Neuronal stem cell (in vitro differentiated cells): ENCODE measurements at regions not wholly inside any gene's neighbourhood (a gene's known extent, or its start where the extent isn't known, plus 50 kb on each side); places are given as distances from the start of the nearest gene placed in this dataset.

Experiments used
- DNase-seq: peaks from one replicate; pipeline ENCODE4 v3.0.0-alpha.2; 2013; ENCODE audit warnings: low spot score
- H2AFZ ChIP-seq: one replicate; pipeline ENCODE4 v1.6.1; 2013; ENCODE audit warnings: mild to moderate bottlenecking, low read length, inconsistent platforms
- H2AK5ac ChIP-seq: 2 replicates; pipeline ENCODE4 v1.6.1; 2013; ENCODE audit warnings: low read depth, mild to moderate bottlenecking, inconsistent platforms, low read length, moderate library complexity, mixed read lengths
- H2BK120ac ChIP-seq: 2 replicates; pipeline ENCODE4 v1.6.1; 2013; ENCODE audit warnings: low read depth, mild to moderate bottlenecking, inconsistent platforms, low read length, moderate library complexity, mixed read lengths
- H2BK12ac ChIP-seq: one replicate; pipeline ENCODE4 v1.6.1; 2013; ENCODE audit warnings: low read length, inconsistent platforms
- H2BK15ac ChIP-seq: 2 replicates; pipeline ENCODE4 v1.6.1; 2013; ENCODE audit warnings: mild to moderate bottlenecking, low read length, inconsistent platforms, mixed read lengths
- H2BK5ac ChIP-seq: one replicate; pipeline ENCODE4 v1.6.1; 2013; ENCODE audit warnings: inconsistent platforms, mild to moderate bottlenecking, low read length, moderate library complexity
- H3K14ac ChIP-seq: one replicate; pipeline ENCODE4 v1.6.1; 2013; ENCODE audit warnings: low read length, inconsistent platforms
- H3K18ac ChIP-seq: 2 replicates; pipeline ENCODE4 v1.6.1; 2013; ENCODE audit warnings: low read length, inconsistent platforms
- H3K23ac ChIP-seq: 2 replicates; pipeline ENCODE4 v1.6.1; 2013; ENCODE audit warnings: low read depth, mild to moderate bottlenecking, mixed read lengths, low read length, inconsistent platforms; ENCODE audit not compliant: poor library complexity
- H3K27ac ChIP-seq: replicated peaks from 3 replicates; pipeline ENCODE4 v1.5.1; 2013; ENCODE audit warnings: low read length, inconsistent platforms
- H3K27me3 ChIP-seq, 3 experiments: 2 replicates each; pipeline ENCODE4 v1.6.1; 2013; ENCODE audit warnings: low read length in 3 of 3, mild to moderate bottlenecking in 2 of 3, inconsistent platforms in 1 of 3, low read depth in 1 of 3, mixed read lengths in 1 of 3, moderate library complexity in 1 of 3; ENCODE audit not compliant: control insufficient read depth in 3 of 3, insufficient read depth in 3 of 3
- H3K36me3 ChIP-seq, 2 donors: replicated peaks in 1 of 2; 2 replicates each; pipeline ENCODE4 v1.6.1; 2013; ENCODE audit warnings: low read length in 2 of 2; ENCODE audit not compliant: control insufficient read depth in 2 of 2, insufficient read depth in 2 of 2
- H3K4ac ChIP-seq: 2 replicates; pipeline ENCODE4 v1.6.1; 2013; ENCODE audit warnings: inconsistent platforms, mild to moderate bottlenecking, low read length, moderate library complexity
- H3K4me1 ChIP-seq, 2 donors: 1 replicate in 1 of 2; 2 replicates in 1 of 2; pipeline ENCODE4 v1.6.1; 2013; ENCODE audit warnings: low read length in 2 of 2, low read depth in 1 of 2; ENCODE audit not compliant: control insufficient read depth in 2 of 2, insufficient read depth in 1 of 2
- H3K4me2 ChIP-seq: one replicate; pipeline ENCODE4 v1.6.1; 2013; ENCODE audit warnings: mild to moderate bottlenecking, low read length, inconsistent platforms; ENCODE audit not compliant: insufficient read depth, poor library complexity, severe bottlenecking
- H3K4me3 ChIP-seq, 2 donors: 2 replicates each; pipeline ENCODE4 v1.5.1; 2013; ENCODE audit warnings: low read length in 2 of 2, mild to moderate bottlenecking in 2 of 2, inconsistent platforms in 1 of 2, moderate library complexity in 1 of 2
- H3K79me1 ChIP-seq: one replicate; pipeline ENCODE4 v1.6.1; 2013; ENCODE audit warnings: low read depth, mild to moderate bottlenecking, inconsistent platforms, low read length, moderate library complexity
- H3K9ac ChIP-seq: one replicate; pipeline ENCODE4 v1.6.1; 2013; ENCODE audit warnings: mild to moderate bottlenecking, low read depth, low read length, inconsistent platforms; ENCODE audit not compliant: poor library complexity
- H3K9me3 ChIP-seq, 2 donors: replicated peaks in 1 of 2; 2 replicates each; pipeline versions ENCODE3 to v1.6.1; 2013; ENCODE audit warnings: low read length in 2 of 2, mild to moderate bottlenecking in 2 of 2, inconsistent platforms in 1 of 2, low read depth in 1 of 2, mixed read lengths in 1 of 2, moderate library complexity in 1 of 2; ENCODE audit not compliant: control insufficient read depth in 2 of 2, insufficient read depth in 1 of 2
- H4K8ac ChIP-seq: one replicate; pipeline ENCODE4 v1.6.1; 2013; ENCODE audit warnings: low read depth, mild to moderate bottlenecking, inconsistent platforms, low read length, moderate library complexity
- H4K91ac ChIP-seq: one replicate; pipeline ENCODE4 v1.6.1; 2013; ENCODE audit warnings: low read length, low read depth, mild to moderate bottlenecking, inconsistent platforms; ENCODE audit not compliant: poor library complexity
- WGBS, 2 donors: extraction: QIAGEN DNeasy Blood & Tissue Kit; methylation state at CpG; one replicate each; pipeline ENCODE4 v1.1.7; 2013; ENCODE audit warnings: missing lambda C conversion rate in 2 of 2, mixed read lengths in 1 of 2; ENCODE audit not compliant: insufficient read length in 2 of 2, insufficient replicate concordance in 1 of 2; ENCODE audit errors: extremely low coverage in 2 of 2; 5-methylcytosine and 5-hydroxymethylcytosine counted together

DNA sequence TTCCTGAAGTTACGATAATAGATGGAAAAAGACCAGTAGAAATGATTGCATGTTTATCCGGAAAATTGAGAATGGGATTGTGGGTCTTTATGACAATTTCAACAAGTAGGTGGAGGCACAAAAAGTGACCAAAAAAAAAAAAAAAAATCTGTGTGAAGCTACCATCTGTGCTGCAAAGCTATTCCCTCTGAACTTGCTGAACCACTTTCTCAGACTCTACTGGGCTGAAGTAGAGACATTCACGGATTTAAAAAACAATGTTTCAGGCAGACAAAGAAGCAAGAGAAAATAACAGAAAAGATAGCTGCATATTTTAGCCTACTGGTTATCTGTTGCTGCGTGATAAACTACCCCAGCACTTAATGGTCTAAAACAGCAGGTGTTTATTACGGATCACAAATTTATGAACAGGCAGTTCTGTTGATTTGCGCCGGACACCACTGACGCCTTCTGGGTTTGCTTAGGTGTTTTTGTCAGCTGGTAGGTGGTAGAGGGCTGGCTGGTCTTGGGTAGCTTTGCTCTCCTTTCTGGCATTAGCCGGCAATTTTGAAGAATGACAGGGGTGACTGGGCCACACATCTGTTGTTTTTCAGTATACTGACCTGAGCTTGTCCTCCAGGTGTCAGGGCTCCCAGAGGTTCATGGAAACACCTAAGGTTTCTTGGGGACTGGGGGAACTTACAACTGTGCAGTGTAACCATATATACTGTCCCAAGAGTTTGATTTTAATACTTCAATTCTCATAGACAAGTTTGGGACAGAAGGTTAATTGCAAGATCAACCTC lies 665.1 kb downstream of the CCSER2 start:
- Histone ChIP-seq H2BK12ac (no peak overlapping the region), H2AFZ (no peak overlapping the region), H4K8ac (no peak overlapping the region), H3K27me3 (no peaks in the 10 kb centered on the region), H2BK120ac (no peak overlapping the region), H3K9ac (no peak overlapping the region), H3K36me3 (no peaks in the 10 kb centered on the region), H3K4me3 (no peak overlapping the region), H3K4me1 (peaks cover 0 to 7% of the 10 kb centered on the region in 2 donors), H3K9me3 (no peaks in the 10 kb centered on the region), H3K4me2 (no peak overlapping the region), H3K27ac (no peak overlapping the region), H2AK5ac (no peak overlapping the region), H3K23ac (no peak overlapping the region), H3K18ac (no peak overlapping the region), H3K14ac (no peak overlapping the region), H2BK5ac (no peak overlapping the region), H3K4ac (no peak overlapping the region), H3K79me1 (no peaks in the 10 kb centered on the region), H4K91ac (no peak overlapping the region), H2BK15ac (no peak overlapping the region)
- WGBS, 2 donors: no CpG with 5 or more reads among the region's 9 CpGs
- no peak for DNase-seq

DNA sequence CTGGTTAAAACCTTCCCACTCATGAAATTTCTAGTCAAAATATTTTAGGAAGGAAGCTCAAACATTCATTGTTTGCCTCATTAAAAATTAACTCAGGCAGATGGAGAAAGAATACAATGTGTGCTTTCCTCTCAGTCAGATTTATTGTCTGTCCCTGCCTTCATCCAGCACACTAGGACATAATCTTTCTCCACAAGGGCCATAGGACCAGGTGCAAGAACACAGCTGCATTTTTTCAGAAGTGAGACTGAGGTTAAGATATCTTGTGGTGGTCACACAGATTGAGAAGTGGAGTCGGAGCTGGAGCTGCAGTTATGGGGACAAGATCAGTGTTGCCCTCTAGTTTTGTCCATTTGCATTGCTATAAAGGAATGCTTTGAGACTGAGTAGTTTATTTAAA lies 666.3 kb downstream of the CCSER2 start:
- WGBS, 2 donors: no CpG with 5 or more reads among the region's 1 CpG
- Histone ChIP-seq H3K27ac (no peak overlapping the region), H3K4ac (no peak overlapping the region), H2BK5ac (no peak overlapping the region), H3K18ac (no peak overlapping the region), H2BK12ac (no peak overlapping the region), H3K23ac (no peak overlapping the region), H3K79me1 (no peaks in the 10 kb centered on the region), H2BK15ac (no peak overlapping the region), H3K9ac (no peak overlapping the region), H3K4me3 (no peak overlapping the region), H2AFZ (no peak overlapping the region), H3K14ac (no peak overlapping the region), H3K27me3 (no peaks in the 10 kb centered on the region), H2BK120ac (no peak overlapping the region), H4K8ac (no peak overlapping the region), H3K4me2 (no peak overlapping the region), H3K4me1 (peaks cover 0 to 7% of the 10 kb centered on the region in 2 donors), H4K91ac (no peak overlapping the region), H2AK5ac (no peak overlapping the region), H3K9me3 (no peaks in the 10 kb centered on the region), H3K36me3 (no peaks in the 10 kb centered on the region)
- no peak for DNase-seq

DNA sequence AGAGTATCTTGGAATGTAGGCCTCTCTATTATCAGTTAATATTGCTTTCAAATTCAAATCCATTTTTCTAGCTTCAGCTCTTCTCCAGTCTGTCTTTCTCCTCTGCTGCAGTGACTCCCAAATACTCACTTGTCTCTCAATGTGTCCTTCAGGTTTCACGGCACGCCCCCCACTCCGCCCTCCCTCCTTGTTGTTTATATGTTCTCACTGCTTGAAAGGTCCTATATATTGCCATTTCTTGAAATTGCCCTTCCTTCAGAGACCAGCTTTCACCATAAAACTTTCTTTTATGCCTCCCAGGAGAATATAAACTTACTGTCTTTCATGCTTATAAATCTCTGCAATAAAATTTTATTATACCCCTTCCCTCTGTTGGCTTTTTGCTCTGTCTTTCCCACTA lies 668.2 kb downstream of the CCSER2 start:
- Histone ChIP-seq H3K27me3 (no peaks in the 10 kb centered on the region), H3K36me3 (no peaks in the 10 kb centered on the region), H2BK120ac (no peak overlapping the region), H2BK15ac (no peak overlapping the region), H3K23ac (no peak overlapping the region), H3K27ac (no peak overlapping the region), H3K9ac (no peak overlapping the region), H3K14ac (no peak overlapping the region), H3K4me1 (no peaks in the 10 kb centered on the region), H3K79me1 (no peaks in the 10 kb centered on the region), H4K8ac (no peak overlapping the region), H4K91ac (no peak overlapping the region), H3K4me3 (no peak overlapping the region), H3K9me3 (no peaks in the 10 kb centered on the region), H3K18ac (no peak overlapping the region), H3K4ac (no peak overlapping the region), H2AFZ (no peak overlapping the region), H2AK5ac (no peak overlapping the region), H3K4me2 (no peak overlapping the region), H2BK12ac (no peak overlapping the region), H2BK5ac (no peak overlapping the region)
- WGBS, 2 donors: no CpG with 5 or more reads among the region's 3 CpGs
- DNase-seq: no peak

DNA sequence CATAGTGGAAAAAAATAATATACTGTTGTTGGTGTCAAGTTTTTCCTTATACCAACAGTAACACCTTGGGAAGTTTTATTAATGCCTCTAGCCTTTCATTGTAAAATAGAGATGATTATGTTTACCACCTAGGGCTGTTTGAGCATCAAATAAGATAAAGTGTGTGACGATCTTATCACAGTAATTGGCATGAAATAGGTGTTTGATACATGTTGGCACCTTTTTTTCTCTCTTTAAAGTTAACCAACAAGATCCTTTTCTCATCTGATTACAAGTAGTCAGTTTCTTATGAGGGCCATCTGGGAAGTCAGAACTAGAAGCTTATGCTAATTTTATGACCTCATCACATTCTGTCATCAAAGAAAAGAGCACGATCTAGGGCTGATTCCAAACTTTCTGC lies 669.5 kb downstream of the CCSER2 start:
- Histone ChIP-seq H3K79me1 (no peaks in the 10 kb centered on the region), H3K14ac (no peak overlapping the region), H2BK12ac (no peak overlapping the region), H3K4me2 (no peak overlapping the region), H2AFZ (no peak overlapping the region), H3K23ac (no peak overlapping the region), H2BK5ac (no peak overlapping the region), H2AK5ac (no peak overlapping the region), H3K27me3 (no peaks in the 10 kb centered on the region), H4K8ac (no peak overlapping the region), H3K36me3 (no peaks in the 10 kb centered on the region), H2BK120ac (no peak overlapping the region), H3K9me3 (no peaks in the 10 kb centered on the region), H3K4ac (no peak overlapping the region), H3K4me3 (no peak overlapping the region), H3K9ac (no peak overlapping the region), H3K4me1 (no peaks in the 10 kb centered on the region), H3K27ac (no peak overlapping the region), H4K91ac (no peak overlapping the region), H2BK15ac (no peak overlapping the region), H3K18ac (no peak overlapping the region)
- WGBS, 2 donors: no CpG with 5 or more reads among the region's 2 CpGs
- no peak for DNase-seq
